HG03159 (cell line): ENCODE measurements at regions not wholly inside any gene's neighbourhood (a gene's known extent, or its start where the extent isn't known, plus 50 kb on each side); places are given as distances from the start of the nearest gene placed in this dataset.
A peak's percentile ranks its signal among the peaks of the same experiment; 100 is the strongest.

Source experiments
- ATAC-seq: cut with Tn5 transposase; IDR thresholded peaks from one replicate; pipeline ENCODE4 v1.9.1; 2021; ENCODE audit warnings: mild to moderate bottlenecking, moderate library complexity; ENCODE audit not compliant: unreplicated experiment

DNA sequence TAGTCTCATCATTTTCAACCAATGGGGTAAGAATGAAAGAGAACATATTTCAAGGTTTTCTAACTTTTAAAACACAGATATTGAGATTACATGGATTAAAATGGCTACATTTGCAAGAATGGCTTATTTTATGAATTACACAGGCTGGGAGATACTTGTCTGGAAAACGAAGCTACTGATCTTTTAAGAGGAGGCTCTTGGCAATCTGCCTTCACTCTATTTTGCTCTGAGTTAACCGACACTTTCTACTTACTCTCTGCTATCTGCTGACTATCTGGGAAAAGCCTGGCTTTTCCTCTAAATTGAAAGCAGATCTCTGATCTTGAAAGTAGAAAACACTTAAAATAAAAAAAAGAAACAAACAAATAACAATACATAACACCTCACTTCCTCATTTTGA is 325.4 kb upstream of the LINC00305 start:
- no peak for ATAC-seq

DNA sequence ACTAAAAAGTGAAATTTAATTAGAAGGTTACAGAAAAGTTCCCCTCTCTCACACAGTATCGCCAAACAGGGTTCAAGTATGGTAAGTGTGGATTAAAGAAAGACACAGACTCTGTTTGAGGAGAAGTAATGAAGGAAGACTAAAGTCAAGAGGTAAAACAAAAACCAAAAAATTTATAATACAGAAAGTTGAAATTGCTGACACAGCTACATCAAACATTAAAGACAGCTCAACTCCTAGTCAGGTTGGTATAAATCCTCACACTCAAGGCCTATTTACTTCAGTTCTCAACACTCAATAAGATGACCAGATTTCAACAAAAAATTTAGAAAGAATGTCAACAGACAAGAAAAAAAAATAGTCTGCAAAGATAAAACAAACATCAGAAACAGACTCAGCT is 300.5 kb upstream of the LINC00305 start:
- no peak for ATAC-seq

DNA sequence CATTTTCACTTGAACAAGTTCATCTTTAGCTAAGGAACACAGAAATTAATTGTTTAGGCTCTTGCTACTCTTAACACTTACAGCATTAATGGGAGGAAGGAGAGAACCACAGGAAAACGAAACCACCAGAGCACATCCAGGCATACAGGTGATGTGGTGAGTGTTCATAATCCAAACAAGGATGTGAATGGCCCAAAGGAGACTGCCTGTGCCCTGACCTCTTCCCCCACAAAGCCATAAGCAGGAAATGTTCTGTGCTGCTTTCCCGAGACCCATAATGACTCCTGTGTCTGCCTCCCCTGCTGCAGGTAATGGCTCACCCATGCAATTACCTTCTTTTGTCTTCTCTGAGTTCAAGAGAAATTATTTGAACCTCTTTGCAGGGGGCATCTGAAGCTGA is 295.9 kb upstream of the LINC00305 start:
- ATAC-seq = no peak

DNA sequence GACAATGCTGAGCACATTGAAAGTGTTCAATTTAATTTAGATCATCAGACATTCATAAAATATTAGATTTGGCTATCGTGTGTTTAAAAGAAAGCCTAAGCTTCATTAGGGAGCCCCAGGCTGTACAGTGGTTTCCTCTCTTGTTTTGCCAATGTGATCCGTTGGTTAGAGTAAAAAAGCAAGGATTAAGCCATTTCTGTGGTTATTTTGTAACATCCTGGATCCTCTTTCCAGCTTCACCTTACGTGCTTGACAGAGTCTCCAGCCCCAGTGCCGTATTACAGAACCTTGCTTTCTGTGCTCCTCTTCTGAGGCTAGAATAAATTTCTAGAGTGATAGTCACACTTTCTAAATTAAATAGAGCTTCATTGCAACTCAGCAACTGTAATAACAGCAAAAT is 289.3 kb upstream of the LINC00305 start:
- ATAC-seq = no peak

DNA sequence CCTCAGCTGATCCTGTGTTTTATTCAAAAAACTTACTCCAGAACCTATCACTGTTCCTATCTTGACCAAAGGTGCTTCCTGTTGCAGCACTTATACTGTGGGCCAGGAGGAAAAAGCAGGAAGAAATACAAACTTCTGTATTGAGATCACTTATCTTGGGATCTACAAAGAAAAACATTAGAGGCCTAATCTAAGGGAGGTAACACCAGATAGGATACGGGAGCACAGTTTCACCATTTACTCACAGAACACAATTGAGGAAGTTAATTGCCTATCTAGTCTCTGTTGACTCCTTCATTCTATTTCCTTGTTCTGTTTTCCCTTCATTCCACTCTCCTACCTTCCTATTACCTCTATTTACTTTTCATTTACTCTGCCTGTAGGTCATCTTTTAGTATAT is 287.2 kb upstream of the LINC00305 start:
- ATAC-seq = no peak

DNA sequence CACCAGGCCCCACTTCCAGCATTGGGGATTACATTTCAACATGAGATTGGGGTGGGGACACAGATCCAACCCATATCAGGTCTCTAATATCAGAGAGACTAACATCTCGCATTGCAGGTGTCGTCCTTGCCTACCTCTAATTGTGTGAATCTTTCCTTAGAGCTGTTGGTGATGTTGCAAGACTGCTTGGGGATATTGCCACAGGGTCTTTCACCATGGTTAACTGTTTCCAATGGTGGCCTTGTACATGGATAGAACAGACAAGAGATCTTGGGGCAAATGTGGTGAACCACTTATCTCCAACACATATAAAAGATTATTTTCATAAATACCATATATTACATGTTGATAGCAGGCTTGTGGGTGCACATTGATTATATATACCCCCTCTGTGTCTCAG is 270.3 kb upstream of the LINC00305 start:
- ATAC-seq = no peak

DNA sequence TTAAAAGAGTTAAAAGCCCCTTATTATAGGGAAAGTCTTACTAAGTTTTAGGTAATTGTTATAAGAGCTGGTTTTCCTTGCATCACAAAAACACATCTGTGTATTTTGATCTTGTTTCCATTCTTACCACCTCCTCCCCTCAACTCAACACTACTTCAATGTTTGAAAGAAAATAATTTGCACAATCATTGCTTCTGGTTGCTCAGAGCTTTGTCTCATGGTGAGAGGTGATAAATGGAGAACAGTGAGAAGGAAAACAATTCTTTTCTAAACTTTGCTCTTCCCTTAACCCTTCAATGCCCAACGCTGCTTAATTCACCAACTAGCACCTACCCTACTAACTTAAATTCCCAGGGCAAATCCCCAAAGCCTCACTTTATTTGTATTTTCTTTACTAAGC is 268.1 kb upstream of the LINC00305 start:
- ATAC-seq = no peak

DNA sequence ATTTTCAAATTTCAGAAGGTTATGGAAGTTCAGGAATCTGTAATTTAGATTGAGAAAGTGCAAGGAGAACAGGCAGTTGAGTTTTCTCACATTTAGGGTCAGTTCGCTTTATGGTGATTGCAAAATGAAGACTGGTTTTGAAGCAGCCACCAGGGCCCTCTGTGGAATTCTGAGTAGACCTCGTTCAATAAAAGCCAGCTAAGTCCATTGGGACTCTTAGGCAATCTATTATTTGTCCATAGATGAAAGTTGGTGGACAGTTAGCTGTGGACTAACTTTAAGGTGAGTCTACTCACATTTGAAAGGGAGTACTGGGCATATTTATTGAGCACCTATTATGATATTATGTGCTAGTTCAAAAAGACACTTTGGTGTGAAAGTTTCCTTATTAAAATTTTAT is 266.3 kb upstream of the LINC00305 start:
- no peak for ATAC-seq

DNA sequence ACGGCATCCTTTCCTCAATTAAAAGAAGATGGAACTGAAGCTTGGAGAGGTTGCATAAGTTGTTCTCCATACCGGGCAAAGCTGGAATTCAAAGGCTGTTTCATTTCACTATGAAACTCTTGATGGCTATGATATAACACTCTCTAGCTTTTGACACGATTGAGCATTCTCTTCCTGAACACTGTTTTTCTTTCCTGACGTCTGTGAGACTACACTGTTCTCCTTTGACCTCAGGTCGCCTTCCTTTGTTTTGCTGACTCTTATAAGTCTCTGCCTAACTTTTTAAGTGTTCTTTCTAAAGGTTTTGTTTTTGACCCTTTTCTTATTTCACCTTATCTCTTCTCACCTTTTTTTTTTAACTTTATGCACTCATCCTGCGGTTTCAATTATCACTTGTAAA is 261.8 kb upstream of the LINC00305 start:
- no peak for ATAC-seq

DNA sequence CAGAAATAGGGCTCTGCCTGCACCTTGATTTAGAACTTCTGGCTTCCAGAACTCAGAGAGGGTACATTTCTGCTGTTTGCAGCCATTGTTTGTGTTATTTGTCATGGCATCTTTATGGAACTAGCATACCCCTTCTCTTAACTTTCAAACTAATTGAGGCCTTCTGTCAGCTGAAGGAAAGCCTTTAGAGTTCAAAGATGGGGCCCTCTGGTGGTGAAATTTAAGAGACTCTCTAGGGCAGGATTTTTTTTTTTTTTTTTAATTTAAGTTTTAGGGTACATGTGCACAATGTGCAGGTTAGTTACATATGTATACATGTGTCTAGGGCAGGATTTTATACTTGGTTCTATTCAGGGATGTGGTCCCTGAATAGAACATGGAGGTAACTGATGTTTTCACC is 260.6 kb upstream of the LINC00305 start:
- ATAC-seq = peak; percentile 65

DNA sequence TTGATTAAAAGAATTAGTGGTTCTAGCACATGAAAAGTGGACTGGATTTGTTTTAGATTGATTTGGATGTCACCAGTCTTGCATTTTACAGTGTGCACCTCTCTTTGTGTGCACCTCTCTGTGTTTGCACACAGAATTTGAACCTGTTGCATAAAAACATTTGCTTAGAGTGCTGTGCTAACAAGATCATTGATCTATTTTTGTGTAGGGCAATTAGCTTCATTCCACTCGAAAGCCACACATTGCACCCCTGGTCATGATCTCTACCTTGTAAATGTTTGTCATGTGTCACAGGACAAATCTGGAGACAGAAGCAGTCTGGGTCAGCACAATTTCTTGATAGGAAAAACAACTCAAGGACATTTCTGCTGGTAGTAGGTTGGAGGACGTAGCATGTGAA is 258.7 kb upstream of the LINC00305 start:
- ATAC-seq = no peak

DNA sequence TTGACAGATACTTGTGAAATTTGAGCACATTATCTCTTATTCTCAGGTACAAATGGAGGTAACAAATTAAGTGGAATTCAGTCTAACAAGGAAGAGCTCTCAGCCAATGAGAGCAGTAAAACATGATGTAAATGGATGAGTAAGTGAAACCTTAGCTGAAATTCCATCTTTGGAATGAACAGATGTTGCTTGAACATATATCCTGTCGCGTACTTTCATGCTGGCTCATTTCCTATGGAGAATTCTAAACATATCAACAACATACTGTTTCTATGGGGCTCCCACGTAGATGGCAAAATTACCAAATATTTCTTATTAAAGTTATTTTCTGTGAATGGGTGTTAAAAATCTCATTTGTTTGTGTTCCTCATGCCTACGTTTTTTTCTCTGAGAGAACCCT is 256.3 kb upstream of the LINC00305 start:
- ATAC-seq = no peak

DNA sequence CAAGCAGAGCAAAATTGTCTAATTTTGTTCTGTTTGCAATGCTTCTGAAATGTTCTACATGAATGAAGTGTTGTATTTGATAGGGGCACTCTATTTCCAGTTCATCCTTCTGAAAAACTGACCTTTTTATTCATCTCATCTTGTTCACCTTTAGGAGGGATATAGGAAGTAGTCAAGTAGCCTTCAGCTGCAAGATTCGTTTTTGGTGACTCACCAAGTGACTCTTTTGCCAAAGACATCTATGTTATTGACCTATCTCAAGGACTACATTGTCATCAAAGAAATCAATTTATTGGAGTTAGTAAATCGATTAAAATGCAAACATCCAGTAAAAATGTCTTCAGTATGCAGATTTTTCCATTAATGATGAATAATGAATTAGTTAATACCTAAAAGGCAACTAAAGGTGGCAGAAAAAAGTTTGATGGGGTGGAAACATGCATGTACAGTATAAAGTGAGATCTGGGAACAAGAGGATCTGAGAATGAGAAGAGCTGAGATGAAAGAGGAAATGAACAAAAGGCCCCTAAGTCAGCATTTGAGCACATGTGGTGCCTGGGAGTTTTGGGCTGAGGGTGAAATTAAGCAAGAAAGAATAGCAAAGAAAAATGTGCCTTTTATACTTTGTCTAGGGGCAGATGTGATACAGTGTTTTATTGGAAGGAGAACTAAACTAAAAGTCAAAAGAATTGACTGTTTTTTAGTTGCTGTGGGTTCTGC is 255.1 kb upstream of the LINC00305 start:
- ATAC-seq = peak; percentile 77

DNA sequence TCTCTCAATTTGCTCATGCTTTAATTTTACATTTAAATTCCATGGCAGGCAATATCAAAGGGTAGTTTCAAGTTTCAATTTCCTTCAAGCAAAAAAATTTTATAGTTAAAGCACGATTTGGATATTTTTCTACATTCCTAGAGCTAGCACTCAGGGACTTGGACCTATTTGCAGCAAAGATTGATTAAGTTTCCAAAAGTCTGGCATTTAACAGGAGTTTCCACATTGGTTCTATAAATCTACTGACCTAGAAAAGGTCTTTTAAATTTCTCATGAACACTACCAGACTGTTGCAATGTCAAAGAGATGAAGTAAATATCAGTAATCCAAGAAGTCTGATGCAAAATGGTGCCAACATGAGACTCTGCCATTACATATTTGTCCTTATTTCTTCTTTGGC is 253.7 kb upstream of the LINC00305 start:
- no peak for ATAC-seq

DNA sequence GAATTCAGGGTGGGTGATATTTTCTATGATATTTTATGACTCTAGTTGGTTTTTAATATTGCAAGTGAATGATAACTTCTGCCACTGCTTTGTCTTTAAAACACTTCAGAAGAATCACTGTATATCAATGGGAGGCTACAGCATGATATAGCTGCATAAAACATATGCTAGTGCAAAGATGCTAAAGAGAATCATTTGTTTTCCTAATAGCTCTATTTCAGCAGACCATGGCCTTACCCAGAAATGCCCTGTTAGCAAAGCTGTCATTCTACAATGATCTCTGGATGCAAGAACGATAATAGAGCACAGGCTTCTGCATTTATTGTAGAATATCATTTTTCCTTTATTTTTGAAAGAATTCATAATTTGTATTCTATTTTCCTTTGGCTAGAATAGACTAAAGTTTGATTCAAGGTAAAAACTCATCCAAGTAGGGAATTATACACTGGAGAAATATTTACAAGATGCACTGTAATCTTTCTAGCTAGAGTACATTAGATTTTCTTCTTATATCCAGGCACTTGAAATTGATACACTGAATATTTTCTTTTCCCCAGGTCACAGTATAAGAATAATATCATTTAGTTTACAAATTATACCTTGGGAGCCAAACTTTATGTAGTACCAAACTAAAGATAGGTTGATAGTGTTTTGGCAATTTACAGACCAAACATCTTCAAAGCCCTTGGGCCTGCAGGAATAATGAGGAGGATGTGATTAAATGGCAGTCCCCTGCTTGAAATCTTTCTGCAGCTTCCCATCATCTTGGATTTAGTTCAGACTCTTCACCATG is 252.6 kb upstream of the LINC00305 start:
- no peak for ATAC-seq

DNA sequence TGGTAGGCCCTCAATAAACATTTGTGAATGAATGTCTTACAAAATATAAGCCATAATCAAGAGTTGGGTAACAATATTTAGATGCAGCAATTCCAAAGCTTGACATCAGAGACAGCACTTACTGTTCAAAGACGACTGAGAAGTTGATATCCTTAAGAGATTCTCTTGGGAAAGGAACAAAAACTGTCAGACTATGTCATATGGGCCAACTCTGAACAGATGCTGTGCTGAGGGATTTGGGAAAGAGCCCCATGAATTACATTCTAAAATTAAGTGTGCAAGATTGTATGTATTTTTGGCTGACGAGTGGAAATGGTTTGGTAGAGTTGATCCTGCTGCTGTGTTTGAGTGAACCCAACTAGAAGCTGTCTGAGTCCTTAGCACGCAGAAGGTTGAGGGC is 250.7 kb upstream of the LINC00305 start:
- no peak for ATAC-seq

DNA sequence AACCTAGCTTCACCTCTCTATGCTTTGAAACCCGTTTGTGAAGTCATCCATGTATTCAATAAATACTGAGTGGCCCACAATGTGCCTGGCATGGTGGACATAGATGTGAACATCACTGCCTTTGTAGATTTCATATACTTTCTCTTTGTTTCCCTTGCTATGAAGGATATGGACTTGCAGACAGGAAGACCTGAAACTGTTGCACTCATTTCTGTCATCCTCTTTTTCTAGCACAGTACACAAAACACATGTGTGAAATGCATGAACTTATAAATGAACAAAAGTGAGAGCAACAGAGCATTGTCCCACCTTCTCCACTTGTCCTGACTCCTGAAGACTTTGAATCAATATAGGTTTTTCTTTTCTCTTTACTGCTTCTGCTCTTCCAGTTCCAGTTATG is 249.4 kb upstream of the LINC00305 start:
- no peak for ATAC-seq

DNA sequence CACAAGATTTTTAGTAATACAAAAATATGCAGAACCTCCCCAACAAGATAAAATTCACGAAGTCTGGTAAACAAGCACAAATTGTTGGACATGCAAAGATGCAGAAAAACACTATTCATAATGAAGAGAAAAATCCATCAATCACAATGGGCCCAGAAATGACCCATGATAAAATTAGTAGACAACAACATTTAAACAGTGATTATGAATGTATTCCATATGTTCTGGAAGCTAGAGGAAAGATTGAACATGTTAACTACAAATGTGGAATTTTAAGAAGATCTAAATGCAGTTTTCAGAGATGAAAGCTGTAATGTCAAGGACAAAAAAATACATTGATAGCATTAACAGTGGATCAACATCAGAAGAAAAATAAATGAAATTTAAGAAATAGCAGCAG is 243.3 kb upstream of the LINC00305 start:
- ATAC-seq = no peak

DNA sequence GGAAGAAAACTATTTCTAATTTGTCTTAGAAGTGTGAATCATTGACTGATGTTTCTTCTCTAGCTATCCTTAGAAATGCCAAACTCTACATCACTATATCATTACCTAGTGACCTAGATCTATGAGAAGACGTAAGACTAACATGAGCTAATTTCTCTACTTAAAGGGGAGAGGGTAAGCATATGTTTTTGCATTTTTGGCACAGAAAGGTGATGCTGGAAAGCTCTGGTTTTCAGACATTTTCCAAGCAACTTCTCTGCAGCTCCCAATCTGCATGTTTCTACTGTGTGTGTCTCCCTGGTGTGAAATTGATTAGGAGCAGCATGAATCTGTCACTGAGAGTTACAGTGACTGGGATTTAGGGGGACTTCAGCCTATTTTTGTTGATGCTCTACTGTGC is 235.2 kb upstream of the LINC00305 start:
- ATAC-seq = no peak

DNA sequence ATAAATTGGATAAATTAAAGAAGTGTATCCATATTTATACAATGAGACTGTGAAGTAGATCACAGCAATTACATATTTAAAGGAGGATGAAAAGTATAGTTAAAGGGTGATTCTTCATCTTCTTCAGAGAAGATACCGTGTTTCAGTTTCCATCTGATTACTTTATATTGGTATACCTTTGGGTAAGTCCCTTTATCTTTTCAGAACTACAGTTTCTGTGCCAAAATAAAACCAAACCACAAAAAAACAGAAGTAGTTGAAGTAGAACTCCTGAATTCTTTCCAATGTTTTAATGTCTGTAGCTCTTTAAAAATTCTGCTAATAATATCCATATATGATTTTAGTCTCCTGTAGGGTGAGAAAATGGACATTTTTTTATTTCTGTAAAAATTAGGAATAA is 231.2 kb upstream of the LINC00305 start:
- peak; percentile 97 for ATAC-seq

DNA sequence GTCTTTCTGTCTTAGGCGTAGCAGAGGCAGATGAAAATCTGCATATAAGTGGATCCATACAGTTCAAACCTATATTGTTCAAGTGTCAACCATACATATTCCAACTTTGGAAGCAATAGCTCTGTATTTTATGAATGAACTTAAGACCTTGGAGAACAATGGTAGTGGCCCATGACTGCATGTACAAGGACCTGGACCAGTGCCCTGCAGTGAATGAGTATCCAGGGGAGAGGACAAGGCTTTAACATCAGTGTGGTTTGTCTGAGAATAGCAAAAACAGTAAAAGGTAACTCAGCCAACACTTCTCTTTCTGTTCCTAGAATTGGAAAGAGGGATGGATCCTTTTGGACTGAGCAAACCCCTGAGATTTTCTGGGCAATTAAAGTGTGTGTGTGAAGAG is 230.8 kb upstream of the LINC00305 start:
- ATAC-seq = peak; percentile 25

DNA sequence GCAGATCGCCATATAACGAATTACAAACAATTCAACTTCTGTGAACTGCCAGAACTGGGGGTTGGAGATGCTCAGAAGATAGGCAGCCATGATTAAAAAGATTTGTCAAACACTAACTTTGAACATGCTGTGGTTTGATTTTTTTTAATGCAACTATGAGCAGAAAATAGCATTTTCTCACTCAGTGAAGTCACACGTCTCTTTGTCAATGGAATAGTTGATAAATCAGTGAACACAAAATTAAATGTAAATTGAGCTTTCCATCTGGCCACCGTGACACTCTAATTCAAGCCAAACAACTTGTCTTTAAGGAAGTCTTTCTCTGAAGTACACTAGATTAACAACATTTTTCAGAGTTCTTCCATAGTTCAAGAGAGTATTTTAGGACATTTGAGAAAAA is 228.6 kb upstream of the LINC00305 start:
- ATAC-seq = no peak

DNA sequence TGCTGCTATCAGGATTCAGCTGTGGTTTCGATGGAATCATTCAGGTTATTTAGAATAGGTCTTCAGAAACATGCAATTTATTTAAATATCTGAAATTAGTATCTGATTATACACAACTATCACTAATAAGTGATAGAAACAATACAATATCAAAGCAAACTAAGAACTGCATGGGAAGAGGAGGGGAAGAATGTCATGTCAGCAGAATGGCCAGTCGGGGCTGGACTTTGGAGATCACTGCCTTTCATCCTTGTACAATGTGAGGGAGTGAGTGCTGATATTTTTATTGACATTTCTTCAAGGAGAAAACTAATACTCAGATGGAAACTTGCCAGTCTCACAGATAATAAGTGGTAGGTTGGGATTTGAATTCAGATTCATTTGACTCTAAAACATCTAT is 224.0 kb upstream of the LINC00305 start:
- ATAC-seq = no peak
